Endodermal cell (in vitro differentiated cells): ENCODE measurements at regions not wholly inside any gene's neighbourhood (a gene's known extent, or its start where the extent isn't known, plus 50 kb on each side); places are given as distances from the start of the nearest gene placed in this dataset.

Source experiments
- DNase-seq: peaks from one replicate; pipeline ENCODE4 v3.0.0-alpha.2; 2017
- H3K27ac ChIP-seq: 2 replicates; pipeline ENCODE4 v1.5.1; 2013; ENCODE audit warnings: mild to moderate bottlenecking, low read depth, low read length, moderate library complexity
- H3K27me3 ChIP-seq: 2 replicates; pipeline ENCODE4 v1.6.1; 2013; ENCODE audit warnings: mild to moderate bottlenecking, low read length, moderate library complexity; ENCODE audit not compliant: insufficient read depth, control insufficient read depth, poor library complexity, severe bottlenecking
- H3K36me3 ChIP-seq: 2 replicates; pipeline ENCODE4 v1.7.0; 2013; ENCODE audit warnings: mild to moderate bottlenecking, low read length, moderate library complexity; ENCODE audit not compliant: control insufficient read depth, insufficient read depth
- H3K4me1 ChIP-seq: one replicate; pipeline ENCODE4 v1.7.0; 2013; ENCODE audit warnings: low read length; ENCODE audit not compliant: control insufficient read depth, insufficient read depth
- H3K4me3 ChIP-seq: 2 replicates; pipeline ENCODE4 v1.5.1; 2013; ENCODE audit warnings: mild to moderate bottlenecking, low read length, moderate library complexity
- H3K9ac ChIP-seq: 2 replicates; pipeline ENCODE4 v1.6.1; 2013; ENCODE audit warnings: mild to moderate bottlenecking, low read length, moderate library complexity; ENCODE audit not compliant: poor library complexity, severe bottlenecking; ENCODE audit errors: extremely low read depth
- H3K9me3 ChIP-seq: 2 replicates; pipeline ENCODE4 v1.6.1; 2013; ENCODE audit warnings: mild to moderate bottlenecking, low read length, moderate library complexity; ENCODE audit not compliant: control insufficient read depth
- H3K27ac Mint-ChIP-seq: 2 replicates; pipeline ENCODE4 v1.8.0; 2020; ENCODE audit warnings: mixed read lengths
- H3K27me3 Mint-ChIP-seq: 2 replicates; pipeline ENCODE4 v1.8.0; 2021; ENCODE audit warnings: mild to moderate bottlenecking, mixed read lengths; ENCODE audit not compliant: insufficient read depth
- H3K36me3 Mint-ChIP-seq: 2 replicates; pipeline ENCODE4 v1.8.0; 2020; ENCODE audit warnings: low read depth, mixed read lengths
- H3K4me1 Mint-ChIP-seq: 2 replicates; pipeline ENCODE4 v1.8.0; 2020; ENCODE audit warnings: mixed read lengths
- H3K4me3 Mint-ChIP-seq: 2 replicates; pipeline ENCODE4 v1.8.0; 2020; ENCODE audit warnings: mild to moderate bottlenecking, moderate library complexity, mixed read lengths
- H3K9me3 Mint-ChIP-seq: 2 replicates; pipeline ENCODE4 v1.8.0; 2020; ENCODE audit warnings: mild to moderate bottlenecking, mixed read lengths
- CTCF ChIP-seq: fragments of 200-600 bp; sonication (generic); conservative IDR thresholded peaks from 2 replicates; pipeline ENCODE4 v1.5.0; 2021; ENCODE audit warnings: antibody characterized with exemption, mild to moderate bottlenecking
- WGBS, 2 experiments: methylation state at CpG; one replicate each; pipeline versions ENCODE4 v1.1.5 to v1.1.7; 2013; ENCODE audit warnings: missing lambda C conversion rate in 2 of 2, mixed read lengths in 1 of 2; ENCODE audit not compliant: insufficient coverage in 1 of 2, insufficient read length in 1 of 2; 5-methylcytosine and 5-hydroxymethylcytosine counted together

GRCh38 chr19:23810496-23810895 lies 51.8 kb upstream of the ZNF681 start:
- H3K27me3 ChIP-seq: no peaks in the 10 kb centered on the region
- H3K4me1 ChIP-seq: no peaks in the 10 kb centered on the region
- TF ChIP-seq CTCF: no peak
- H3K4me1 Mint-ChIP-seq: no peaks in the 10 kb centered on the region
- peaks cover 2% of the 10 kb centered on the region for H3K9me3 Mint-ChIP-seq
- H3K27me3 Mint-ChIP-seq: no peaks in the 10 kb centered on the region
- H3K9me3 ChIP-seq: peaks cover 13% of the 10 kb centered on the region
- peak overlapping the region; percentile 9 for H3K27ac Mint-ChIP-seq
- peaks cover 59% of the 10 kb centered on the region for H3K36me3 Mint-ChIP-seq
- no peak overlapping the region for H3K4me3 Mint-ChIP-seq
- H3K27ac ChIP-seq: no peak overlapping the region
- H3K4me3 ChIP-seq: no peak overlapping the region
- 50 to 62% methylated on average over 2 to 3 of the region's 3 CpGs for WGBS, 2 experiments
- DNase-seq: no peak
- no peak overlapping the region for H3K9ac ChIP-seq
- peaks cover 58% of the 10 kb centered on the region for H3K36me3 ChIP-seq
